WTC11 (cell line): ENCODE measurements at regions not wholly inside any gene's neighbourhood (a gene's known extent, or its start where the extent isn't known, plus 50 kb on each side); places are given as distances from the start of the nearest gene placed in this dataset.

Experiments
- CBFB ChIP-seq: sonication (generic); formaldehyde crosslinking; IDR thresholded peaks from 2 replicates; pipeline ENCODE4 v1.8.1; 2022; ENCODE audit warnings: mild to moderate bottlenecking, low read depth, missing genetic modification reagents
- CTCF ChIP-seq: fragments of 200-600 bp; IDR thresholded peaks from 2 replicates; pipeline ENCODE4 v1.8.0; 2022; ENCODE audit warnings: antibody characterized with exemption
- FOXJ3 ChIP-seq: sonication (generic); formaldehyde crosslinking; IDR thresholded peaks from 2 replicates; pipeline ENCODE4 v1.9.0; 2021; ENCODE audit warnings: missing genetic modification reagents, mild to moderate bottlenecking, borderline replicate concordance
- SMAD3 ChIP-seq: sonication (generic); formaldehyde crosslinking; IDR thresholded peaks from 2 replicates; pipeline ENCODE4 v1.8.0; 2022; ENCODE audit warnings: missing genetic modification reagents, mild to moderate bottlenecking, borderline replicate concordance
- TEAD4 ChIP-seq: sonication (generic); formaldehyde crosslinking; IDR thresholded peaks from 2 replicates; pipeline ENCODE4 v1.8.0; 2022; ENCODE audit warnings: mild to moderate bottlenecking, missing genetic modification reagents
- ZNF232 ChIP-seq: sonication (generic); formaldehyde crosslinking; IDR thresholded peaks from 2 replicates; pipeline ENCODE4 v1.8.0; 2022; ENCODE audit warnings: mild to moderate bottlenecking, missing genetic modification reagents
- TF ChIP-seq, protein P1 (sequence below): sonication (generic); formaldehyde crosslinking; IDR thresholded peaks from 2 replicates; pipeline ENCODE4 v1.8.1; 2022; ENCODE audit warnings: mild to moderate bottlenecking, missing genetic modification reagents, moderate library complexity, borderline replicate concordance
- TF ChIP-seq, protein P2 (sequence below): sonication (generic); formaldehyde crosslinking; IDR thresholded peaks from 2 replicates; pipeline ENCODE4 v1.8.1; 2022; ENCODE audit warnings: low read depth, missing genetic modification reagents, borderline replicate concordance

DNA sequence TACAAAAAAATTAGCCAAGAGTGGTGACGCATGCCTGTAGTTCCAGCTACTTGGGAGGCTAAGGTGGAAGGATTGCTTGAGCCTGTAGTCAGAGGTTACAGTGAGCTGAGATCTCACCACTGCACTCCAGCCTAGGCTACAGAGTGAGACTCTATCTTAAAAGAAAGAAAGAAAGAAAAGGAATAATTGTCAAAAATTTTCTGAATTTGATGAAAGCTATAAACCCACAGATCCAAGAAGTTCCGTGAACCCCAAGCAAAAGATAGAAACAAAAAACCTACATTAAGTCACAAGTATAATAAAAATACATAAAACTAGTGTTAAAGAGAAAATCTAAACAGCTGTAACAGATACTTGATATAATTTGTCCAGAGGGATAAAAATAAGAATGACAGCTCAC, 60.1 kb upstream of the KMT2C start:
- TF ChIP-seq CTCF (no peak), TEAD4 (CRISPR knock-in tag) (no peak), CBFB (CRISPR knock-in tag) (no peak), FOXJ3 (CRISPR knock-in tag) (no peak), ZNF232 (CRISPR knock-in tag) (no peak), SMAD3 (no peak)
- TF ChIP-seq, protein P1, sequence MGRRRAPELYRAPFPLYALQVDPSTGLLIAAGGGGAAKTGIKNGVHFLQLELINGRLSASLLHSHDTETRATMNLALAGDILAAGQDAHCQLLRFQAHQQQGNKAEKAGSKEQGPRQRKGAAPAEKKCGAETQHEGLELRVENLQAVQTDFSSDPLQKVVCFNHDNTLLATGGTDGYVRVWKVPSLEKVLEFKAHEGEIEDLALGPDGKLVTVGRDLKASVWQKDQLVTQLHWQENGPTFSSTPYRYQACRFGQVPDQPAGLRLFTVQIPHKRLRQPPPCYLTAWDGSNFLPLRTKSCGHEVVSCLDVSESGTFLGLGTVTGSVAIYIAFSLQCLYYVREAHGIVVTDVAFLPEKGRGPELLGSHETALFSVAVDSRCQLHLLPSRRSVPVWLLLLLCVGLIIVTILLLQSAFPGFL (CRISPR knock-in tag) = no peak
- TF ChIP-seq, protein P2, sequence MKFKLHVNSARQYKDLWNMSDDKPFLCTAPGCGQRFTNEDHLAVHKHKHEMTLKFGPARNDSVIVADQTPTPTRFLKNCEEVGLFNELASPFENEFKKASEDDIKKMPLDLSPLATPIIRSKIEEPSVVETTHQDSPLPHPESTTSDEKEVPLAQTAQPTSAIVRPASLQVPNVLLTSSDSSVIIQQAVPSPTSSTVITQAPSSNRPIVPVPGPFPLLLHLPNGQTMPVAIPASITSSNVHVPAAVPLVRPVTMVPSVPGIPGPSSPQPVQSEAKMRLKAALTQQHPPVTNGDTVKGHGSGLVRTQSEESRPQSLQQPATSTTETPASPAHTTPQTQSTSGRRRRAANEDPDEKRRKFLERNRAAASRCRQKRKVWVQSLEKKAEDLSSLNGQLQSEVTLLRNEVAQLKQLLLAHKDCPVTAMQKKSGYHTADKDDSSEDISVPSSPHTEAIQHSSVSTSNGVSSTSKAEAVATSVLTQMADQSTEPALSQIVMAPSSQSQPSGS (CRISPR knock-in tag) = no peak
